ENCODE measurements at regions not wholly inside any gene's neighbourhood (a gene's known extent, or its start where the extent isn't known, plus 50 kb on each side); places are given as distances from the start of the nearest gene placed in this dataset.
A peak's percentile ranks its signal among the peaks of the same experiment; 100 is the strongest.

DNA sequence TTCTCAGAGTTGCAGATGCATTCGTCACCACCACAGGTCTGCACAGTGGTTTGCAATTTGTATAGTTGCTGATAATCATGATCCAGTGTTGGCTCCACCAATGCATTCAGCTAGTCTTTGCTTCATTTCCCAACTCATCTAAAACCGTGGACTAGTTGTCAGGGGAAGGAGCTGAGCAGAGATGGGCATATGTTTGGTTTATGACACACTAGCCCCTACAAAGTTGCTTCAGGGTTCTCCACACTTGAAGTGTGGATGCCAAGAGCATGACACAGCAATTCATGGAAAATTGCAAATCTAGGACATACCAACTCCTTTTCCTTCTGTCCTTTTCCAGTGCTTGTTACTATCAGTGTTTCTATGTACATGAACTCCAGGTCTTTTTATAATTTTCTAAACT lies 168.0 kb downstream of the TNFSF13B start:
- DNase-seq = no peak

DNA sequence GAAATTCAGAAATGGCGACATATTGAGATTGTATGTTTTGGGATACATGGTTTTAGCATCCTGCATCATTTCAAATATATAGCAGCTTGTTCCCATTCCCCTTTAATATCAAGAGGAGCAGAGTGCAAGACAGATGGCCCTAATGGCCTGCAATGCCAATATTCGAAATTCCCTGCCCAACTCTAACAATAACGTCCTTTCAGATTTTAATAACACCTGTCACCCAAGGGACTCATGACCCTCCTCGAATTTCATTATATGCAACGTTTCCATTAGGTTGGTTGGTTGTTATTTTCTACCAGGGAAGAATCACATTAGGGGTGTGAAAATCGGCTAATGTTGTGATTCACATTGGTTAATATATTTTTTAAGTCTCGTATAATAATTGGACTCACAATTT lies 170.0 kb downstream of the TNFSF13B start:
- DNase-seq = no peak

DNA sequence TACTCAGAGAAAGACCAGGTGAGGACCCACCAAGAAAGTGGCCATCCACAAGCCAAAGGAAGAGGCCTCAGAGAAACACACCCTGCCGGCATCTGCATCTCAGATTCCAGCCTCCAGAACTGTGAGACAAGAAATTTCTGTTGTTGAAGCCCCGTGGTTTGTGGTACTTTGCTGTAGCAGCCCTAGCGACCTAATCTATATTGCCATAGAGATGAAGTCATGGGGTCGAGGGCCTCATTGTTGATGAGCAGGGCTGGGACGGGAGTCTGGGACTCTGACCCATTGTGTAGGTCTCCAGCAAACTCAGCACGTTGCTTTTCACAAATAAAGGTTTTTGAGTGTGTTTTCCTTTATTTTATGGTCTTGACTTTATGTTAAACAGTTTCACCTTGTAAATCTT lies 174.9 kb downstream of the TNFSF13B start:
- DNase-seq = no peak

GRCh38 chr13:108448891-108449290 lies 179.4 kb downstream of the TNFSF13B start:
- no peak for DNase-seq

GRCh38 chr13:108451121-108451520 lies 178.3 kb upstream of the MYO16 start:
- DNase-seq = no peak

GRCh38 chr13:108455320-108455719 lies 174.1 kb upstream of the MYO16 start:
- no peak for DNase-seq

DNA sequence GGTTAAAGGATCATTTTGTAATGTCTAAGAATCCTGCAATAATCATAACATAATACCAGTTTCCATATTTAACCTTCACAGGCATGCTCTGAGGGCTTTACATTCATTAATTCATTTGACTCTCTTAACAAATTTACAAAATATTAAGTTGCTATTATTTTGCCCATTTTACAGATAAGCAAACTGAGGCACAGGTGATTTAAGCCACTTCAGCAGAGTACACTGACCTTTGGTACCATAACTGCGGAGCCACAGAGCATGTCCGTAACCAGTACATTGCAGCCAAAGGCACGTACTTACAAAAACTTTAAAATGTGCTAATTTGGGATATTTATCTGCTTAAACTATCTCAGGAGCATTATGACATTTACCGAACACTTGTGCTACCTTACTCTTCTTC lies 169.4 kb upstream of the MYO16 start:
- no peak for DNase-seq

GRCh38 chr13:108460746-108461145 lies 168.7 kb upstream of the MYO16 start:
- DNase-seq = no peak

DNA sequence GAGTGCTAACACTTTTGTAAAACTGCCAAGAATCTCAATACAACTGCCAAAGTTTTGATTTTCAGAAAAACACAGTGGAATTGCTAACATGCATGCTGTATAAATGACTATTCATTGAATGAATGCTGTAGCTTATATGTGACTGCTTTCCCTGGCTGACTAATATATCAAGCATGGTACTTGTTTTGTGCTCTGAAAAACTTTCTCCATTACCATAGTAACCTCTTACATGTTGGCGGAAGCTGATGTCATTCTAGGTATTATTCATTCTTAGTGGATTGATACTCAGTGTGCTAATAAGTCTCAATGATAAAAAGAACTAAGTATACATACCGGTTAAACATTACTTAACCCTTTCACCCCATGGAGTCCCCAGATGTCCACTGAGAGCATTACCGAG lies 166.1 kb upstream of the MYO16 start:
- DNase-seq = no peak

DNA sequence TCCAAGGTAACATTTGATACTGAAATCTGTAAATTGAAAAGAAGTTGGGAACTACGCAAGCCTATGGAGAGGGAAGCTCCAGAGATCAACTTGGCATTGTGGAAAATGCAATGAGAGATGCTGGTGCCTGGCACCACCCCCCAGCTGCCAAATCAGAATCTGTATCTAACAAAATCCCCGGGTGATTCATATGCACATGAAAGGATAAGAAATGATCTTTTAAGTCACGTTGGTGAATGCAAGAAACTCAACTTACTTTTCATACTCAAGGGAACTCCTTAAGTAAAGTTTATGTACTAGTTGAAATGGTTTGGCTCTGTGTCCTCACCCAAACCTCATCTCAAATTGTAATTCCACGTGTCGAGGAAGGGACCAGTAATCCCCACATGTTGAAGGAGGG lies 158.5 kb upstream of the MYO16 start:
- no peak for DNase-seq

DNA sequence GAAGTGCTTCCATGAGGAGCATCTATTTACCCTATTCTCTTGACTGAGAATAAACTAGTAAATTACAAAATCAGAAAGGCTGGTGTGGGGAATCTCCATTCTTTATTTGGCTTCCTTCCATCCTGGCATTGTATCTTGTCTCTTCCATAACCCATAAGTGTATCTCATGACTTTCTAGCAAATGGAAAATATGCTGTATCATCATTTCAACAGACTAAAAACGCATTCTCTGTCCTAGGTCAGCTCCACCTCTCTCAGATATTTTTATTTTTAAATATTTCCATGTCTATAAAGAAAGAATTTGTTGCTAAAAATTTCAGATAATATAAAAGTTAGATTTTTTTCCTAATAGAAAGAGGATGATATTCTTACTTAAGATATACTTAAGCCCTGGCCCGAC lies 154.2 kb upstream of the MYO16 start:
- no peak for DNase-seq

DNA sequence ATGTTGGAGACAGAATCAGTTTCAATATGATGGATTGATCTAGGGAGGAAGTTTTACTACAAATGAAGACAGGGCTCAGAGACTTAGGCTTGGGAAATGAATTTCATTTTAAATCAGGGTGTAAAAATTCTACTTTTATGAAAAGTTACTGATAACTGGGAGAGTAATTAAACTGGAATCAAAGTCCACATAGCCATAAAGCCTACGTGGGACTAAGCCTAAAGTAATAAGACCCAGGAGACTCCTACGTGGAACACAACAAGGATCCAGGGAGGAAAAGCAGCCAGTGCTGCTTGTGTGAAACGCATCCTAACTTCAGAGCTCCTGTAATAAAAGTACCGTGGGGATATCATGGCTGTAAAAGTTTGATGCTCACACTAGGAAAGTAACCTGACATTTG lies 152.0 kb upstream of the MYO16 start:
- DNase-seq = no peak

DNA sequence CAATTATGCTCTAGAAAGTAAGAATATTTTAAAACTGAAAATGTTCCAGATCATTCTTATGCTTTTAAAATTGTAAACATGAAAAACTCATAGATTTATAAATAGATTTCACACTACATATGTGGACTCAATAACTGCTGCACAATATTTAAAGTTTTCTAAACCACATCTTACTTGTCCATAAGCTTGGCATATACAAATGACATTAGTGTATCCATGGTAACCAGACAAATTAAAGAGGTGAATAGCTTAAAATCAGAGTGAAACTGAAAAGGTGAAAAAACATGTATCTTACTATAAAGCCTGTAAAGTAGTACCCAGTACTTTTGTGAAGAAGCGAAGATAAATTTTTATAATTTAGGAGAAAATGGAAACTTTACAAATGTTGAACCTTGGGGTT lies 151.2 kb upstream of the MYO16 start:
- DNase-seq = no peak

- no peak for DNase-seq
Observed at GRCh38 chr13:108483981-108484380, 145.4 kb upstream of the MYO16 start.

DNA sequence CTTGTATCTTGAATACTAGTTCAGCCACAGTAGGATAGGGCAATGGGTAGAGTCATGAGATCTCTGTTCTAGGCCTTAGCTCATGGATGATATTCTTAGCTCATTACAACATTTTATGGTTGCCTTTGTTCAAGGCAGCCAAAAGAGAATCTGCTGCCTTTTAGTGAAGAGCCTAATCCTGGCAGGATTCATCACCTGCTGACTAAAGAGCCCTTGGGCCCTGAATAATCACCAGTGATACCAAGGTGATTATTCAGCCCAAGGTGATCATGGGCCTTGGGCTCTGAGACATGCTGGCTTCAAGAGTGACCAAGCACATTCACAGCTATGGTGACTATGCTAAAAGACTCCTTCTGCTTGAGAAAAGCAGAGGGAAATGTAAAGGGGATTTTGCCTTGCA lies 143.3 kb upstream of the MYO16 start:
- DNase-seq = no peak

GRCh38 chr13:108494991-108495645 lies 134.3 kb upstream of the MYO16 start:
- peak; percentile 10 for DNase-seq

- DNase-seq = no peak
Observed at GRCh38 chr13:108495646-108496361, 133.6 kb upstream of the MYO16 start.

DNA sequence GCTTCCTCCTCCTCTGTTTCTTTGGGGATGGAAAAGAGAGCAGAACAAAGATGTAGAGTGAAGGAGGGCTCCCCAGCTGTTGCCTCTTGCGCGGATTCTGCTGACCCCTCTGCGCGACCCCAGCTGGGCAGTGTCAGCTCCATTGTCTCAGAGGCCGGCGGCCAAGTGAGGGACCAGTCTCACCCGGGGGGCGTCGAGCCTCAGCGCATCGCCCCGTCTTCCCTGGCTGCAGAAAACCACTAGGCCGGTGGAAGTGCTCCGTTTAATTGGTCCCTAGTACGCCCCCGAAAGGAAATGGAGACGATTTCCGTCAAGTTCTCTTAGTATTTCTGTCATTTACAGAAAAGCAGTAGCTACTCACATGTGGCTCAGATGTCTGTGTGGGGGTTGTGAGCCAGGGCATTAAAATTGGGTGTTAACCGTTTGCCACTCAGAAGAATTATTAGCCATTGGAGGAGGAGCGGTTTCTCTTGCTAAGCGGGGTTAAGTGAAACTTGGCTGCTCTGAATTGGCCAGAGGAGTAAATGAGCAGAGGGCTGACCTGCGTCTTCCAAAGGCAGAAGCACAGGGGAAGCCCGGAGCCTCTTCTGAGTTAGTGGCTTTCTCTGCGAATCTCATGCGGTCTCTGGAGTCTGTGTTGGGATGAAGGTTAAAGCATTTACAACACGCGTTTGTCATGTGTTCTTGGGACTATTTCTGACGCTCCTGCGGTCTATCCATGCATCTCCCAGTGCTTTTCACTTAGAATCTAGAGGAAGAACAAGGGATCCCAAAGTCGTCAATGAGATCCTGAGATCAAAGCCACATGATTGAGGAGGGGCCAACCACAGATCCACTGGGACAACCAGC lies 132.8 kb upstream of the MYO16 start:
- DNase-seq = peak; percentile 22

DNA sequence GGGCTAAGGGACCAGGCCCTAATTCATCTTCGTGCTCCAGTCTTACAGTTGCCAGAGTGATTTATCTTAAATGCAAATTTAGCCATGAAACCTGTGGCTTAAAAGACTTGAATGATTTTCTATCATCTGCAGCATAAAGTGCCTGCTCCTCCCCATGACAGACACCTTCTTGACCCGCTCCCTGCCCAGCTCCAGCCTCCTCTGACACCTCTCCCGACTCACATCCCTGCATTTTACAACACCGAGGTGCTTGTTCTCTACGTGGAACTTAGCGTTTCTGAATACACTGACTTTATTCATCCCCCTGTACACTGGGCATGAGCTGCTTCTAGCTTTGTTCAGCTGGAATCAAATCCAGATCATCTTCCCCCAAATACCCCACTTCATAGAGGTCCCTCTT lies 128.7 kb upstream of the MYO16 start:
- no peak for DNase-seq

- DNase-seq = no peak
Observed at GRCh38 chr13:108508263-108508662, 121.1 kb upstream of the MYO16 start.

GRCh38 chr13:108525827-108526226 lies 103.6 kb upstream of the MYO16 start:
- no peak for DNase-seq

GRCh38 chr13:108526286-108526685 lies 103.1 kb upstream of the MYO16 start:
- no peak for DNase-seq

GRCh38 chr13:108527844-108528243 lies 101.6 kb upstream of the MYO16 start:
- no peak for DNase-seq
